ENCODE measurements at regions not wholly inside any gene's neighbourhood (a gene's known extent, or its start where the extent isn't known, plus 50 kb on each side); places are given as distances from the start of the nearest gene placed in this dataset.
A peak's percentile ranks its signal among the peaks of the same experiment; 100 is the strongest.

DNA sequence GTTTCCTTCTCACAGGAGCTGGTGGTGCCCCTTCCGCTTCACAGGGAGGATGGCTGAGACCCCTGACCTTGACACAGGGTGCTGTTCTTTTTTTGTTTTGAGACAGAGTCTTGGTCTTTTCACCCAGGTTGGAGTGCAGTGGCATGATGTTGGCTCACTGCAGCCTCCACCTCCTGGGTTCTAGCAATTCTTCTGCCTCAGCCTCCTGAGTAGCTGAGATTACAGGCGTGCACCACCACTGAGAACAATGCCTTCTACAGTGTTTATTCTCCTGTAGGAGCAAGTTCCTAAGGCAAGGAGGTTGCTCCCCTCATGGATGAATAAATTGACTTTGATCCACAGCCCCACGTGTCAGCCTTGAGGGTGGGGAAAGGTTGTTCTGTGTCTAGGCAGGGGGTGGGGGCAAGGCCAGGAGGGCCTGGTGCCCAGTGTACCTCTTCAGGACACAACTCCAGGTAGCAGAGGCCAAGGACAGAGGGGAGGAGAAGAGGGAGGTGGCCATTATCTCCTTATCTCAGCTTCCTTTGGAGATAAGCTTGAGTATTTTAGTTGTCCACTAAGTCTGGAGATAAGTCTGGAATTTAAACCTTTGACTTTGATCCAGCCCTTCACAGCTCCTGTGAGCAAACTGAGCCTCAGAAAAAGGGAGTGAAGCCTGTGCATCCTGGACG is 159.4 kb downstream of the SEC14L1 start (continued):
- TF ChIP-seq, protein P1, sequence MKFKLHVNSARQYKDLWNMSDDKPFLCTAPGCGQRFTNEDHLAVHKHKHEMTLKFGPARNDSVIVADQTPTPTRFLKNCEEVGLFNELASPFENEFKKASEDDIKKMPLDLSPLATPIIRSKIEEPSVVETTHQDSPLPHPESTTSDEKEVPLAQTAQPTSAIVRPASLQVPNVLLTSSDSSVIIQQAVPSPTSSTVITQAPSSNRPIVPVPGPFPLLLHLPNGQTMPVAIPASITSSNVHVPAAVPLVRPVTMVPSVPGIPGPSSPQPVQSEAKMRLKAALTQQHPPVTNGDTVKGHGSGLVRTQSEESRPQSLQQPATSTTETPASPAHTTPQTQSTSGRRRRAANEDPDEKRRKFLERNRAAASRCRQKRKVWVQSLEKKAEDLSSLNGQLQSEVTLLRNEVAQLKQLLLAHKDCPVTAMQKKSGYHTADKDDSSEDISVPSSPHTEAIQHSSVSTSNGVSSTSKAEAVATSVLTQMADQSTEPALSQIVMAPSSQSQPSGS (CRISPR knock-in tag; IDR thresholded peaks at IDR 0.05), result peak; percentile 70; the same call in 1 of the 2 replicates
- TF ChIP-seq KDM3A (CRISPR knock-in tag; IDR thresholded peaks at IDR 0.05; ENCODE audit: low read depth) (no peak), TCF7L2 (IDR thresholded peaks at IDR 0.05; ENCODE audit: low read depth, low read length) (peak; percentile 67; the same call in 1 of the 2 replicates), ZBTB7B (CRISPR knock-in tag; IDR thresholded peaks at IDR 0.05) (peak; percentile 82; the same call in 1 of the 2 replicates), ZNF224 (CRISPR knock-in tag; IDR thresholded peaks at IDR 0.05) (no peak), POLR2A (IDR thresholded peaks at IDR 0.05; ENCODE audit: insufficient read depth in 1 of 2, low read depth in 2 of 2, low read length in 2 of 2) (peak in 1 of 2 experiments; percentile 20; a peak in 1 of 4 replicates), GATAD2A (CRISPR knock-in tag; IDR thresholded peaks at IDR 0.05) (peak; percentile 76), CEBPB (IDR thresholded peaks at IDR 0.05; ENCODE audit: borderline replicate concordance, low read depth, low read length) (no peak), THAP11 (CRISPR knock-in tag; IDR thresholded peaks at IDR 0.05) (0 out of 2 replicates have a peak, but pooled peaks have one; percentile 27), ZNF746 (CRISPR knock-in tag; IDR thresholded peaks at IDR 0.05) (peak; percentile 74; the same call in 1 of the 2 replicates), ETV5 (CRISPR knock-in tag; IDR thresholded peaks at IDR 0.05; ENCODE audit: borderline replicate concordance) (peak; percentile 76), ISL2 (CRISPR knock-in tag; IDR thresholded peaks at IDR 0.05) (peak; percentile 84), HNF4G (IDR thresholded peaks at IDR 0.05; ENCODE audit: borderline replicate concordance, low read depth, low read length) (peak; percentile 88), HNF4G (CRISPR knock-in tag; IDR thresholded peaks at IDR 0.05; ENCODE audit: borderline replicate concordance, low read depth) (no peak), SNAPC2 (CRISPR knock-in tag; IDR thresholded peaks at IDR 0.05) (no peak), ZNF468 (CRISPR knock-in tag; IDR thresholded peaks at IDR 0.05) (peak; percentile 40; the same call in 1 of the 2 replicates), HNRNPK (IDR thresholded peaks at IDR 0.05; ENCODE audit: low read depth, low read length, poor library complexity, severe bottlenecking) (no peak)
- TF ChIP-seq, protein P2, sequence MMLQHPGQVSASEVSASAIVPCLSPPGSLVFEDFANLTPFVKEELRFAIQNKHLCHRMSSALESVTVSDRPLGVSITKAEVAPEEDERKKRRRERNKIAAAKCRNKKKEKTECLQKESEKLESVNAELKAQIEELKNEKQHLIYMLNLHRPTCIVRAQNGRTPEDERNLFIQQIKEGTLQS (CRISPR knock-in tag; IDR thresholded peaks at IDR 0.05), result no peak; the same call in 1 of the 2 replicates
- TF ChIP-seq, protein P3, sequence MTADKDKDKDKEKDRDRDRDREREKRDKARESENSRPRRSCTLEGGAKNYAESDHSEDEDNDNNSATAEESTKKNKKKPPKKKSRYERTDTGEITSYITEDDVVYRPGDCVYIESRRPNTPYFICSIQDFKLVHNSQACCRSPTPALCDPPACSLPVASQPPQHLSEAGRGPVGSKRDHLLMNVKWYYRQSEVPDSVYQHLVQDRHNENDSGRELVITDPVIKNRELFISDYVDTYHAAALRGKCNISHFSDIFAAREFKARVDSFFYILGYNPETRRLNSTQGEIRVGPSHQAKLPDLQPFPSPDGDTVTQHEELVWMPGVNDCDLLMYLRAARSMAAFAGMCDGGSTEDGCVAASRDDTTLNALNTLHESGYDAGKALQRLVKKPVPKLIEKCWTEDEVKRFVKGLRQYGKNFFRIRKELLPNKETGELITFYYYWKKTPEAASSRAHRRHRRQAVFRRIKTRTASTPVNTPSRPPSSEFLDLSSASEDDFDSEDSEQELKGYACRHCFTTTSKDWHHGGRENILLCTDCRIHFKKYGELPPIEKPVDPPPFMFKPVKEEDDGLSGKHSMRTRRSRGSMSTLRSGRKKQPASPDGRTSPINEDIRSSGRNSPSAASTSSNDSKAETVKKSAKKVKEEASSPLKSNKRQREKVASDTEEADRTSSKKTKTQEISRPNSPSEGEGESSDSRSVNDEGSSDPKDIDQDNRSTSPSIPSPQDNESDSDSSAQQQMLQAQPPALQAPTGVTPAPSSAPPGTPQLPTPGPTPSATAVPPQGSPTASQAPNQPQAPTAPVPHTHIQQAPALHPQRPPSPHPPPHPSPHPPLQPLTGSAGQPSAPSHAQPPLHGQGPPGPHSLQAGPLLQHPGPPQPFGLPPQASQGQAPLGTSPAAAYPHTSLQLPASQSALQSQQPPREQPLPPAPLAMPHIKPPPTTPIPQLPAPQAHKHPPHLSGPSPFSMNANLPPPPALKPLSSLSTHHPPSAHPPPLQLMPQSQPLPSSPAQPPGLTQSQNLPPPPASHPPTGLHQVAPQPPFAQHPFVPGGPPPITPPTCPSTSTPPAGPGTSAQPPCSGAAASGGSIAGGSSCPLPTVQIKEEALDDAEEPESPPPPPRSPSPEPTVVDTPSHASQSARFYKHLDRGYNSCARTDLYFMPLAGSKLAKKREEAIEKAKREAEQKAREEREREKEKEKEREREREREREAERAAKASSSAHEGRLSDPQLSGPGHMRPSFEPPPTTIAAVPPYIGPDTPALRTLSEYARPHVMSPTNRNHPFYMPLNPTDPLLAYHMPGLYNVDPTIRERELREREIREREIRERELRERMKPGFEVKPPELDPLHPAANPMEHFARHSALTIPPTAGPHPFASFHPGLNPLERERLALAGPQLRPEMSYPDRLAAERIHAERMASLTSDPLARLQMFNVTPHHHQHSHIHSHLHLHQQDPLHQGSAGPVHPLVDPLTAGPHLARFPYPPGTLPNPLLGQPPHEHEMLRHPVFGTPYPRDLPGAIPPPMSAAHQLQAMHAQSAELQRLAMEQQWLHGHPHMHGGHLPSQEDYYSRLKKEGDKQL (CRISPR knock-in tag; IDR thresholded peaks at IDR 0.05; ENCODE audit: low read depth), result peak; percentile 84; the same call in 1 of the 2 replicates
- TF ChIP-seq, protein P4, sequence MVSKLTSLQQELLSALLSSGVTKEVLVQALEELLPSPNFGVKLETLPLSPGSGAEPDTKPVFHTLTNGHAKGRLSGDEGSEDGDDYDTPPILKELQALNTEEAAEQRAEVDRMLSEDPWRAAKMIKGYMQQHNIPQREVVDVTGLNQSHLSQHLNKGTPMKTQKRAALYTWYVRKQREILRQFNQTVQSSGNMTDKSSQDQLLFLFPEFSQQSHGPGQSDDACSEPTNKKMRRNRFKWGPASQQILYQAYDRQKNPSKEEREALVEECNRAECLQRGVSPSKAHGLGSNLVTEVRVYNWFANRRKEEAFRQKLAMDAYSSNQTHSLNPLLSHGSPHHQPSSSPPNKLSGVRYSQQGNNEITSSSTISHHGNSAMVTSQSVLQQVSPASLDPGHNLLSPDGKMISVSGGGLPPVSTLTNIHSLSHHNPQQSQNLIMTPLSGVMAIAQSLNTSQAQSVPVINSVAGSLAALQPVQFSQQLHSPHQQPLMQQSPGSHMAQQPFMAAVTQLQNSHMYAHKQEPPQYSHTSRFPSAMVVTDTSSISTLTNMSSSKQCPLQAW (CRISPR knock-in tag; IDR thresholded peaks at IDR 0.05), result no peak
- TF ChIP-seq, protein P5, sequence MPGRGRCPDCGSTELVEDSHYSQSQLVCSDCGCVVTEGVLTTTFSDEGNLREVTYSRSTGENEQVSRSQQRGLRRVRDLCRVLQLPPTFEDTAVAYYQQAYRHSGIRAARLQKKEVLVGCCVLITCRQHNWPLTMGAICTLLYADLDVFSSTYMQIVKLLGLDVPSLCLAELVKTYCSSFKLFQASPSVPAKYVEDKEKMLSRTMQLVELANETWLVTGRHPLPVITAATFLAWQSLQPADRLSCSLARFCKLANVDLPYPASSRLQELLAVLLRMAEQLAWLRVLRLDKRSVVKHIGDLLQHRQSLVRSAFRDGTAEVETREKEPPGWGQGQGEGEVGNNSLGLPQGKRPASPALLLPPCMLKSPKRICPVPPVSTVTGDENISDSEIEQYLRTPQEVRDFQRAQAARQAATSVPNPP (CRISPR knock-in tag; IDR thresholded peaks at IDR 0.05), result no peak

All from HepG2 (cell line).